ENCODE measurements at regions not wholly inside any gene's neighbourhood (a gene's known extent, or its start where the extent isn't known, plus 50 kb on each side); places are given as distances from the start of the nearest gene placed in this dataset.

DNA sequence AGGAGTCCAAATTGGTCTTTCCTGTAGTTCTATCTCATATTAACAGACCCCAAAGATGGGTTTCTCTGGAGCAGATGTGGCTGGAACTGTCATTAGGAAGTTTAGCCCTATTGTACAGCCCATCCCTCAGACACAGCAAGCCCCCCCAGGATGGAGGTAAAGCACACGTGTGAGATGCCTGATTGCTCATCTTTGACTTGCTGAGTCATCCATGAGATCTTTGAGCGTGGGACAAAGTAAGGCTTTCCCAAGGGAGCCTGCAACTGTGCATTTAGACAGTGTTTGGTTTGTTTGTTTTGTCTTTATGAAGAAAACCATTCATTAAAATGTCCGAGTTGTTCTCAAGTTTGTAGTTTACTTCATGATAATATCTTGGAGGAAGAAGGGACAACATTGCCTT lies 145.3 kb upstream of the CDH13 start:
- TF ChIP-seq, protein P1, sequence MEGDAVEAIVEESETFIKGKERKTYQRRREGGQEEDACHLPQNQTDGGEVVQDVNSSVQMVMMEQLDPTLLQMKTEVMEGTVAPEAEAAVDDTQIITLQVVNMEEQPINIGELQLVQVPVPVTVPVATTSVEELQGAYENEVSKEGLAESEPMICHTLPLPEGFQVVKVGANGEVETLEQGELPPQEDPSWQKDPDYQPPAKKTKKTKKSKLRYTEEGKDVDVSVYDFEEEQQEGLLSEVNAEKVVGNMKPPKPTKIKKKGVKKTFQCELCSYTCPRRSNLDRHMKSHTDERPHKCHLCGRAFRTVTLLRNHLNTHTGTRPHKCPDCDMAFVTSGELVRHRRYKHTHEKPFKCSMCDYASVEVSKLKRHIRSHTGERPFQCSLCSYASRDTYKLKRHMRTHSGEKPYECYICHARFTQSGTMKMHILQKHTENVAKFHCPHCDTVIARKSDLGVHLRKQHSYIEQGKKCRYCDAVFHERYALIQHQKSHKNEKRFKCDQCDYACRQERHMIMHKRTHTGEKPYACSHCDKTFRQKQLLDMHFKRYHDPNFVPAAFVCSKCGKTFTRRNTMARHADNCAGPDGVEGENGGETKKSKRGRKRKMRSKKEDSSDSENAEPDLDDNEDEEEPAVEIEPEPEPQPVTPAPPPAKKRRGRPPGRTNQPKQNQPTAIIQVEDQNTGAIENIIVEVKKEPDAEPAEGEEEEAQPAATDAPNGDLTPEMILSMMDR (IDR thresholded peaks at IDR 0.05): no peak
- TF ChIP-seq POLR2A (IDR thresholded peaks at IDR 0.05): no peak

Measured in suprapubic skin (tissue), 3 donors.